OCI-LY1 (cell line): ENCODE measurements at regions not wholly inside any gene's neighbourhood (a gene's known extent, or its start where the extent isn't known, plus 50 kb on each side); places are given as distances from the start of the nearest gene placed in this dataset.

Experiments
- EZH2 ChIP-seq: fragments of 200-600 bp; sonication (generic), shearing (Covaris generic); IDR thresholded peaks from 2 replicates; pipeline ENCODE4 v1.8.0; 2017; ENCODE audit warnings: borderline replicate concordance, mixed run types, mild to moderate bottlenecking, antibody characterized with exemption, low read length, moderate library complexity, mixed read lengths
- TF ChIP-seq, protein P1 (sequence below): fragments of 200-600 bp; sonication (generic), shearing (Covaris generic); IDR thresholded peaks from 2 replicates; pipeline ENCODE4 v1.5.1; 2017; ENCODE audit warnings: mild to moderate bottlenecking, antibody characterized with exemption, low read length, moderate library complexity, mixed read lengths

DNA sequence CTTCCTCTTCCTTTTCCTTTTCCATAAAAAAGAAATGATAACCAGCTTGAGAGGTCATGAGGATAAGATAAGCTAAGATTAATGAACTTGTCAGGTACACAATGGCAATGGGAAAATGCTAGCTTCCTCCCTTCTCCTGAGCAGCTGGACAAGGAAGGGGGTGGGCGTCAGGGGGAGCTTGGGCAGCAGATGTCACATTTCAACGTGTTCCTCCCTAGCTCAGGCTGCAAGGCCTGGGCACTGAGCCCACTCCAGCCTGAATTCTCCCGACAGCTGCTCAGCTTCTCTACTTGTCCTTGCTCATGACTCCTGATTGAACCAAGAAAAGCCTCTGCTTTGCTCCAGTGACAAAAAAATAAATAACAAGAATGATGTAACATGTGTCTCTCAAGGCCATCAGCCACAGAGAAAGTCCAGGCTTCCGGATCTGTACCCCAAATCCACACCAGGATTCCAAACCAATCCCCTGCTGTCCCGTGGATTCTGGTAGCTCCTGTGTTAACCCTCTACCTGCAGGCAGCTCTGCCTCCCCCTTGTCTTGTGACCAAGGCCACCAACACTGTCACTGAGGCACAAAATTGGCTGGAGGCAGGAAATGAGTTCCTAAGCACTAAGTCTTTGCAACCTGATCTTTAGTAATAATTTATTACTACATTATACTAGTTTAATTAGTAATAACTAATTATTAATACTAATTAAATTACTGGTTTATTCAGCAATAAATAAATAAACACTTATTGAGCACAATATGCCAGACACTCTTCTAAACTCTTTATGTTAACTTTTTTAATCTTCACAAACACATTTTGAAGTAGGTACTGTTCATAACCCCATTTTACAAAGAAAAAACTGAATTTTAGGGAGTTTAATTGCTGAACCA is 146.5 kb downstream of the CCDC34 start:
- TF ChIP-seq, protein P1, sequence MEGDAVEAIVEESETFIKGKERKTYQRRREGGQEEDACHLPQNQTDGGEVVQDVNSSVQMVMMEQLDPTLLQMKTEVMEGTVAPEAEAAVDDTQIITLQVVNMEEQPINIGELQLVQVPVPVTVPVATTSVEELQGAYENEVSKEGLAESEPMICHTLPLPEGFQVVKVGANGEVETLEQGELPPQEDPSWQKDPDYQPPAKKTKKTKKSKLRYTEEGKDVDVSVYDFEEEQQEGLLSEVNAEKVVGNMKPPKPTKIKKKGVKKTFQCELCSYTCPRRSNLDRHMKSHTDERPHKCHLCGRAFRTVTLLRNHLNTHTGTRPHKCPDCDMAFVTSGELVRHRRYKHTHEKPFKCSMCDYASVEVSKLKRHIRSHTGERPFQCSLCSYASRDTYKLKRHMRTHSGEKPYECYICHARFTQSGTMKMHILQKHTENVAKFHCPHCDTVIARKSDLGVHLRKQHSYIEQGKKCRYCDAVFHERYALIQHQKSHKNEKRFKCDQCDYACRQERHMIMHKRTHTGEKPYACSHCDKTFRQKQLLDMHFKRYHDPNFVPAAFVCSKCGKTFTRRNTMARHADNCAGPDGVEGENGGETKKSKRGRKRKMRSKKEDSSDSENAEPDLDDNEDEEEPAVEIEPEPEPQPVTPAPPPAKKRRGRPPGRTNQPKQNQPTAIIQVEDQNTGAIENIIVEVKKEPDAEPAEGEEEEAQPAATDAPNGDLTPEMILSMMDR = no peak
- no peak for TF ChIP-seq EZH2
